DMS53 treated with DMSO at 0.1 percent for 48 hours (cell line): ENCODE measurements at regions not wholly inside any gene's neighbourhood (a gene's known extent, or its start where the extent isn't known, plus 50 kb on each side); places are given as distances from the start of the nearest gene placed in this dataset.
"Not testable (repeated sequence)": the region's sequence is repeated elsewhere in the genome, so short reads cannot be mapped to it uniquely, and the experiment has no call there.

ENCODE experiments used
- DNase-seq: peaks from one replicate; lab custom pipeline; 2025; ENCODE audit not compliant: unreplicated experiment; lab: John Stamatoyannopoulos, UW

DNA sequence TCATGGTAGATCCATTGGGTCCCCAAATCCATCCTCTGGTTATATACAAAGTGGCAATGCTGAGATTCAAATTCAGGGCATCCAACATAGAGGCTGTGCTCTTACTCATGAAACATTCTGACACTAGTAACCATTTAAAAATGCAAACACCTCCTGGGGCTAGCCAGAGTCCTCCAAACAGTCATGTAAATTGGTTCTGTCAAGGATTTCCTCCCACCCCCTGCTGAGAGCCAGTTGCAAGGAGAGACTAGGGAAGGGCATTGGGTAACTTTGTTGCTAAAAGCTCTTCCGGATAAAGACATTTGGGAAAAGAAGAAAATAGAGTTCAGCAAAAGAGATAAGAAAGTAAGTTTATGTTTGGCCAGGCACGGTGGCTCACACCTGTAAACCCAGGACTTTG lies 58.3 kb downstream of the ART5 start:
- not testable (repeated sequence) for DNase-seq

DNA sequence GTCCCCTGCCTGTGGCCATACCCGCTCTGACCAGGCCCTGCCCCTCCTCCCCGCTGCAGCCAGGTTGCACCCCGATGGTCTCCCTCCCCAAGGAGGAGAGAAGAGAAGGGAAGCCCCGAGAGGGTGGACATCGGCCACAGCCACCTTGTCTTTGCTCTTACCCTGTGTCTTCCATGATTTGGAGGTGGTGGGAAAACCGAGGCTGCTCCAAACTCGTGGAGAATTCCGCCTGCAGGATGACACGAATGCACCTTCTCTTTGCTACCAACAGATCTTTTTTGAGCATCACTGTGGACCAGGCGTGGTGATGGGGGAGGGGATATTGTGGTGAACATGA lies 60.4 kb downstream of the ART5 start:
- DNase-seq, result not testable (repeated sequence)

DNA sequence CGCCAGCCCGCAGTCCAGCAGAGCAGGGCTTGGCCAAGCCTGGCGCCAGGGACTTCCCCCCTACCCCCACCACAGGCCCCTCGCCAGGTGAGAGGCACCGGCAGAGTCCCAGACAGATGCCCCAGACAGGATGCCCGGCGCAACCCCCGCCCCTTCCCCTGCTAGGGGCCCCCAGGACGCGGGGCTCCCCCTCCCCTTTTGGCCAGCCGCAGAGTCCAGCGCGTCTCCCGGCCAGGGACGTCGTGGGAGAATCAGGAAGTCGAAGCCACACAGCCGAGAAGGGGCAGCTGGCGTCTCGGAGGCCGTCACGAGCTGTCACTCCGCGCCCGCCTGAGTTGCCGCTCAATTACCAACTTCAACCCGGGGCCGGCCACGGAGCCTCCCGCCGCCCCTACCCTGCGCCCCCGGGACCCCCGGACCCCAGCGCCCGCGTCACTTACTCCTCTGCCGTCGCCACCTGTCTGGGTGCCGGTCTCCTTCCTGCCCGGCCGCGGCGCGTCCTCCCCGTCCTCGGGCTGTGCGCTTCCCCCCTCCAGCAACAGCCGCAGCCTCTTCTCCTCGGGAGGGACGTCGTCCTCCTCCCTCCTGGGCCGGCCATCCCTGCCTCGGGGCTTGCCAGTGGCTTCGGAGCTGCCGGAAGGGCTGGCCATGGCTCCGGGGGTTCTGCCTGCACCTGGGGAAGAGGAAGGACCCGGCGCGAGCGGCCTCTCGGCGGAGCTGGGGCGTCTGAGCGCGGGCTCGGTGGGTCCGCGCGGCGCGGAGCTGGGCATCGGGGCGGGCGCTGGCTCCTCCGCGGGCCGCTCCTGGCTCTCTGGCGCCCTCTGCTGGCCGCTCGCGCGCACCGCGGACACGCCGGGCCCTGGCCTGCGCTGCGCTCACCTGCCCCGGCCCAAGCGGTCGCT lies 61.1 kb downstream of the ART5 start:
- peak; percentile 8 for DNase-seq

GRCh38 chr11:3579600-3580459 lies 62.0 kb downstream of the ART5 start:
- not testable (repeated sequence) for DNase-seq

- not testable (repeated sequence) for DNase-seq
These were observed 65.7 kb downstream of the ART5 start for GRCh38 chr11:3576066-3576604.

DNA sequence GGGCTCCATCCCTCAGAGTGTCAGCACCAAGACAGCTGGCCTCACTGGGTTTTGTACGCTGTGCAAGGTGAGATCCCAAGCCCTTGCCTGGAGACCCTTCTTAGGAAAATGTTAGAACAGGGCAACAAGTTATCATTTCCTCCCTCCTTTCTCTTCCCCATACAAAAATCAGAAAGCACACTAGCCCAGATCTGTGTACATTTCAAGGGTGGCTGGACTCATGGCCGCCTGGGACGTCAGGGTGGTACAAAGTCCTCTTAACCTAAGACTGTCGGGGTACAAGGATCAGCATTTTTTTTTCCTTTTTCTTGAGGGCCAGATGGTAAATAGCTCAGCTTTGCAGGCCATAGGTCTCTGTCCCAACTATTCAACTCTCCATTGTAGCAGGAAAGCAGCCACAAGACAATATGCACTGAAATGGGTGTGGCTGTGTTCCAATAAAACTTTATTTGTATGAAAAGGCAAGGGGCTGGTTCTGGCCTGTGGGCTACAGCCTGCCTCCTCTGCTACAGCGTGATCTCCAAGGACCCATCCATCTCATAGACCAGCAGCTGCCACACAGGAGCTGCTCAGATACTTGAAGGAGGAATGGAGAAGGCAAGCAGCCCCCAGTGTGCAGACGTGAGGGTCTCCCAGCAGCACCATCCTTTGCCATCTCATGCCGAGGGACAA lies 68.7 kb downstream of the ART5 start:
- not testable (repeated sequence) for DNase-seq

DNA sequence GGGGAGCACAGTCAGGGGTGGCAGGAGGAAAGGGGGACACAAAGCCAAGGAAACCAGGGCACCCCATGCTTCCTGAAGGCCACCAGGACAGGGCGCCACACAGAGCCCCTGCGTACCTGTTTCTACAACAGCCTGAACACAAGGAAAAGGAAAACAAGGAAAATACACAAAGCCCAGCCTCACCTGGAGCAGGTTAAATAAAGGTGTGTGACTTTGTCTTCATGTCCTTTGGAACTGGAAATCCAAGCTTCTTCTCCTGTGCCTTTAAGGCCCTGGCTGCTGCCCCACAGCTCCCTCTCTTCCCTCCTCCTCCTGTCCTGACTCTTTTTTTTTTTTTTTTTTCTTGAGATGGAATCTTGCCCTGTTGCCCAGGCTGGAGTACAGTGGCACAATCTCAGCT lies 70.0 kb downstream of the ART5 start:
- not testable (repeated sequence) for DNase-seq

DNA sequence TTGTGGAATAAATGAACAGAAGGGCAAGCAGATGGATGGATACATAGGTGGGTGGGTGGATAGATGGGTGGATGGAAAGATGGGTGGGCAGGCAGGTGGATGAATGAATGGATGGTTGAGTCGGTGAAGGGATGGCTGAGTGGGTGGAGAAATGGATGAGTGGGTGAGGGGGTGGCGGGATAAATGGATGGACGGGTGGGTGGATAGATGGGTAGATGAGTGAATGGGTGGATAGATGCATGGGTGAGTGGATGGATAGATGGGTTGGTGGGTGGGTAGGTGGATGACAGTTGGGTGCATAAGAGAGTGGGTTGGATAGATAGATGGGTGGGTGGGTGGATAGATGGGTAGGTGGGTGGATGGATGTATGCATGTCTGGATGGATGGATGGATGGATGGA lies 76.0 kb downstream of the ART5 start:
- DNase-seq, result not testable (repeated sequence)

DNA sequence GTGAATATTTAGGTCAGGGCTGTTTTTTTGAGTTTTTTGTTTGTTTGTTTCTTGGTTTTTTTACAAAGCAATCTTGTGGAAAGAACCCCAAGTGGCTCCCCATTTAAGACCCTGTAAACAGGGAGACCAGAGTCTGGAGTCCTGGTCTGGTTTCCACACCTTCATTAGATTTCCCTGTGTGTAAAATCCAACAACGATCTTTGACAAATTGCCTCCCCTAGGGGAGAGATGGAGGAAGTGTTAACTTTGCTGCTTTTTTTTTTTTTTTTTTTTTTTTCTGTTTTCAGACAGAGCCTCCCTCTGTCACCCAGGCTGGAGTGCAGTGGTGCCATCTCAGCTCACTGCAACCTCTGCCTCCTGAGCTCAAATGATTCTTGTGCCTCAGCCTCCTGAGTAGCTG lies 77.4 kb downstream of the ART5 start:
- peak; percentile 23 for DNase-seq

GRCh38 chr11:3554621-3555020 lies 87.2 kb downstream of the ART5 start:
- DNase-seq, result not testable (repeated sequence)

GRCh38 chr11:3544990-3545389 lies 96.8 kb downstream of the ART5 start:
- DNase-seq, result not testable (repeated sequence)

- not testable (repeated sequence) for DNase-seq
These were observed 103.6 kb downstream of the ART5 start for GRCh38 chr11:3538220-3538619.

DNA sequence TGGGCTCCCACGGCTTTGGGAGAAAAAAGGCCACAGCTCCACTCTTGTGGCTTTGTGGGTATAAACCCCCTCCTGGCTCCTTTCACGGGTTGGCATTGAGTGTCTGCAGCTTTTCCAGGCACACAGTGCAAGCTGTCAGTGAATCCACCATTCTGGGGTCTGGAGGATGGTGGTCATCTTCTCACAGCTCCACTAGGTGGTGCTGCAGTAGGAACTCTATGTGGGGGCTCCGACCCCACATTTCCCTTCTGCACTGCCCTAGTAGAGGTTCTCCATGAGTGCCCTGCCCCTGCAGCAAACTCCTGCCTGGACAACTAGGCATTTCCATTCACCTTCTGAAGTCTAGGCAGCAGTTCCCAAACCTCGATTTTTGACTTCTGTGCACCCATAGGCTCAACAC lies 104.5 kb downstream of the ART5 start:
- not testable (repeated sequence) for DNase-seq

- DNase-seq, result not testable (repeated sequence)
These were observed 108.8 kb downstream of the ART5 start for GRCh38 chr11:3532958-3533357.

GRCh38 chr11:3531280-3531679 lies 110.5 kb downstream of the ART5 start:
- not testable (repeated sequence) for DNase-seq

DNA sequence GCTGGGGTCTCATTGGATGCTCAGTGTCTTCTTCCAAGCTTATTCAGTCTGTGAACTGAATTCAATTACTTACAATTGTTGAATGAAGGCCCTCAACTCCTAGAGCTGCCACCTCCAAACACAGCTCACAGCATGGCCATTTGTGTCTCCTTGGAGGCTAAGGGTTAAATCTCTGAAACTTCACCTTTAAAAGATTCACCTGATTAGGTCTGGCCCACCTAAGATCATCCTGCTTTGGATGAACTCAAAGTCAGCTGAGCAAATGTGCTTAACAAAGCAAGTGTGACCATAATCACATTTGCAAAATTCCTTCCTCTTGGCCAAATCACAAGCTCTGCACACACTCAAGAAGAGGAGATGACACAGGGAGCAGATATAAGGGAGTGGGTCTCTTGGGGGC lies 118.2 kb downstream of the ART5 start:
- DNase-seq, result not testable (repeated sequence)

DNA sequence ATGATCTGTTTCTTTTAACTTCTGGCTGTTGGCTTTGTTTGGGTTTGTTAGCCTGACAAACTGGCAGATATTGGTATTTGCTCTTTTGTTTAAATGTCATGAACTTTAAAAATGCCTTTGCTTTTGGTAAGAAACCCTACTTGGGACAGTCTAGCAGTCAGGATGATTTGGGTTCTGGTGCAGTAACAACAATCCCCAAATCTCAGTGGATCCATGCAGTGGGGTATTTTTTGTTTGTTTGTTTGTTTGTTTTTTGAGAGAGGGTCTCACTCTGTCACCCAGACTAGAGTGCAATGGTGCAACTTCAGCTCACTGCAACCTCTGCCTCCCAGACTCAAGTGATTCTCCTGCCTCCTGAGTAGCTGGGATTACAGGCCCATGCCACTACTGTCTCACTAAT lies 120.9 kb downstream of the ART5 start:
- not testable (repeated sequence) for DNase-seq

- DNase-seq, result not testable (repeated sequence)
These were observed 122.0 kb downstream of the ART5 start for GRCh38 chr11:3519841-3520240.

- DNase-seq, result not testable (repeated sequence)
These were observed 124.7 kb downstream of the ART5 start for GRCh38 chr11:3516934-3517567.

DNA sequence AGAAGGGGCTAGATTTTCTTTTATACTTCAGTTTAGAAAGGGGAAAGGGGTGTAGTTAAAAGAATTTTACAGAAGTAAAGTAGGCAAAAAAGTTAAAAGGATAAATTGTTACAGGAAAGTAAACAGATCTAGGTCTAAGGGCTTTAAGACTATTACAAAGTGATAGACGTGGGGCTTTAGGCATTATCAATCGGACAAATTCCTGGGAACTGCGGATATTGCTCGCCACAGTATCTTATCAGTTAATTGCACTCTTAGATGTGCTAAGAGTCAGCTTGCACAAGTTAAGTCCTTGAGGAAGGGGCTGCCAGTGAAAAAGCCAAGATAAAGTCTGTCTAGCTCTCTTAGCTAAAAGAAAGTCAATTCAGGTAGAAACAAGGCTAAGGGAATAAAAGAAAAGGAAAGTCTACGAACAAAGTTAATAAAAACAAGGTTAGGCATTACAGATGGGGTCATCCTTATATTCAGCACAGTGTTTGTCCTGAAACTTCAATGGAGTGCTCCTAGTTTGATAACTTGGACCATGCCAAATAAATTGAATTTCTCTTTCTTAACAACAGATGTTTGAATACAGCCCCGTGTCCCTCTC lies 125.4 kb downstream of the ART5 start:
- DNase-seq, result not testable (repeated sequence)
